PC-9 (cell line): ENCODE measurements at regions not wholly inside any gene's neighbourhood (a gene's known extent, or its start where the extent isn't known, plus 50 kb on each side); places are given as distances from the start of the nearest gene placed in this dataset.

Experiments used
- EZH2 ChIP-seq: fragments of 200-600 bp; sonication (generic); IDR thresholded peaks from 2 replicates; pipeline ENCODE4 v1.8.0; 2017; ENCODE audit warnings: antibody characterized with exemption, low read depth
- TF ChIP-seq, protein P1 (sequence below): fragments of 200-600 bp; sonication (generic); conservative IDR thresholded peaks from 2 replicates; pipeline ENCODE4 v1.6.1; 2017; ENCODE audit warnings: mixed run types, antibody characterized with exemption, mild to moderate bottlenecking, moderate library complexity

GRCh38 chr4:180799798-180800197 lies 1443.4 kb upstream of the TENM3 start:
- TF ChIP-seq, protein P1, sequence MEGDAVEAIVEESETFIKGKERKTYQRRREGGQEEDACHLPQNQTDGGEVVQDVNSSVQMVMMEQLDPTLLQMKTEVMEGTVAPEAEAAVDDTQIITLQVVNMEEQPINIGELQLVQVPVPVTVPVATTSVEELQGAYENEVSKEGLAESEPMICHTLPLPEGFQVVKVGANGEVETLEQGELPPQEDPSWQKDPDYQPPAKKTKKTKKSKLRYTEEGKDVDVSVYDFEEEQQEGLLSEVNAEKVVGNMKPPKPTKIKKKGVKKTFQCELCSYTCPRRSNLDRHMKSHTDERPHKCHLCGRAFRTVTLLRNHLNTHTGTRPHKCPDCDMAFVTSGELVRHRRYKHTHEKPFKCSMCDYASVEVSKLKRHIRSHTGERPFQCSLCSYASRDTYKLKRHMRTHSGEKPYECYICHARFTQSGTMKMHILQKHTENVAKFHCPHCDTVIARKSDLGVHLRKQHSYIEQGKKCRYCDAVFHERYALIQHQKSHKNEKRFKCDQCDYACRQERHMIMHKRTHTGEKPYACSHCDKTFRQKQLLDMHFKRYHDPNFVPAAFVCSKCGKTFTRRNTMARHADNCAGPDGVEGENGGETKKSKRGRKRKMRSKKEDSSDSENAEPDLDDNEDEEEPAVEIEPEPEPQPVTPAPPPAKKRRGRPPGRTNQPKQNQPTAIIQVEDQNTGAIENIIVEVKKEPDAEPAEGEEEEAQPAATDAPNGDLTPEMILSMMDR: no peak
- no peak for TF ChIP-seq EZH2
